Stromal cell of bone marrow (primary cell): ENCODE measurements at regions not wholly inside any gene's neighbourhood (a gene's known extent, or its start where the extent isn't known, plus 50 kb on each side); places are given as distances from the start of the nearest gene placed in this dataset.

Source experiments
- DNase-seq: peaks from one replicate; pipeline ENCODE4 v3.0.0-alpha.2; 2012; ENCODE audit warnings: low read depth

- no peak for DNase-seq
These were observed 332.0 kb upstream of the MAF start for GRCh38 chr16:79932572-79932971.

- DNase-seq: no peak
These were observed 331.2 kb upstream of the MAF start for GRCh38 chr16:79931721-79932120.

- no peak for DNase-seq
These were observed 328.9 kb upstream of the MAF start for GRCh38 chr16:79929260-79929965.

GRCh38 chr16:79928142-79928873 lies 327.8 kb upstream of the MAF start:
- DNase-seq: no peak

- DNase-seq: no peak
These were observed 326.1 kb upstream of the MAF start for GRCh38 chr16:79926451-79927205.

GRCh38 chr16:79923431-79923830 lies 322.9 kb upstream of the MAF start:
- DNase-seq: no peak

GRCh38 chr16:79920685-79921084 lies 320.1 kb upstream of the MAF start:
- no peak for DNase-seq

GRCh38 chr16:79918916-79919315 lies 318.4 kb upstream of the MAF start:
- no peak for DNase-seq

- DNase-seq: no peak
These were observed 315.2 kb upstream of the MAF start for GRCh38 chr16:79915761-79916160.

GRCh38 chr16:79914961-79915720 lies 314.6 kb upstream of the MAF start:
- no peak for DNase-seq

- no peak for DNase-seq
These were observed 312.2 kb upstream of the MAF start for GRCh38 chr16:79912592-79913310.

GRCh38 chr16:79911660-79912059 lies 311.1 kb upstream of the MAF start:
- DNase-seq: no peak

- no peak for DNase-seq
These were observed 309.0 kb upstream of the MAF start for GRCh38 chr16:79909571-79909970.

GRCh38 chr16:79903471-79903870 lies 302.9 kb upstream of the MAF start:
- no peak for DNase-seq

- DNase-seq: no peak
These were observed 301.8 kb upstream of the MAF start for GRCh38 chr16:79902351-79902750.

- DNase-seq: no peak
These were observed 301.0 kb upstream of the MAF start for GRCh38 chr16:79901522-79901921.

- DNase-seq: no peak
These were observed 299.2 kb upstream of the MAF start for GRCh38 chr16:79899716-79900115.

- no peak for DNase-seq
These were observed 298.8 kb upstream of the MAF start for GRCh38 chr16:79899316-79899715.

GRCh38 chr16:79898703-79899102 lies 298.2 kb upstream of the MAF start:
- no peak for DNase-seq

GRCh38 chr16:79897453-79898146 lies 297.1 kb upstream of the MAF start:
- peak; percentile 45 for DNase-seq

- no peak for DNase-seq
These were observed 296.5 kb upstream of the MAF start for GRCh38 chr16:79897104-79897452.
